ENCODE measurements at regions not wholly inside any gene's neighbourhood (a gene's known extent, or its start where the extent isn't known, plus 50 kb on each side); places are given as distances from the start of the nearest gene placed in this dataset.

DNA sequence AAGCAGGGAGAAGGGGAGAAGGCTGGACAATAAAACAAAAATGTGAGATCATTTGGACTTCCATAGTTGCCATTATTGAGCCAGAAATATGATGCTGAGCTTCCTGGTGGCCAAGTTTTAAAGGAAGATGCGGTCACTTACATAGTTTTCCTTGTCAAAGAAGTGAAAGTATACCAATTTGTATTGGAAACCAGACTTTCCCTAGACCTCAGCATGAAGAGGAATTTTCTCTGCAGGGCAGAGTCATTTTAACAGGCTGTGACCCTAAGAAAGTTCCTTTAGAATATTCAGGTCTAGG lies 111.0 kb downstream of the GATA6 start:
- TF ChIP-seq, protein P1, sequence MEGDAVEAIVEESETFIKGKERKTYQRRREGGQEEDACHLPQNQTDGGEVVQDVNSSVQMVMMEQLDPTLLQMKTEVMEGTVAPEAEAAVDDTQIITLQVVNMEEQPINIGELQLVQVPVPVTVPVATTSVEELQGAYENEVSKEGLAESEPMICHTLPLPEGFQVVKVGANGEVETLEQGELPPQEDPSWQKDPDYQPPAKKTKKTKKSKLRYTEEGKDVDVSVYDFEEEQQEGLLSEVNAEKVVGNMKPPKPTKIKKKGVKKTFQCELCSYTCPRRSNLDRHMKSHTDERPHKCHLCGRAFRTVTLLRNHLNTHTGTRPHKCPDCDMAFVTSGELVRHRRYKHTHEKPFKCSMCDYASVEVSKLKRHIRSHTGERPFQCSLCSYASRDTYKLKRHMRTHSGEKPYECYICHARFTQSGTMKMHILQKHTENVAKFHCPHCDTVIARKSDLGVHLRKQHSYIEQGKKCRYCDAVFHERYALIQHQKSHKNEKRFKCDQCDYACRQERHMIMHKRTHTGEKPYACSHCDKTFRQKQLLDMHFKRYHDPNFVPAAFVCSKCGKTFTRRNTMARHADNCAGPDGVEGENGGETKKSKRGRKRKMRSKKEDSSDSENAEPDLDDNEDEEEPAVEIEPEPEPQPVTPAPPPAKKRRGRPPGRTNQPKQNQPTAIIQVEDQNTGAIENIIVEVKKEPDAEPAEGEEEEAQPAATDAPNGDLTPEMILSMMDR (conservative IDR thresholded peaks at IDR 0.05; ENCODE audit: low read length) = no peak
- TF ChIP-seq EZH2phosphoT487 (IDR thresholded peaks at IDR 0.05; ENCODE audit: borderline replicate concordance) = no peak
